HG02759 (cell line): ENCODE measurements at regions not wholly inside any gene's neighbourhood (a gene's known extent, or its start where the extent isn't known, plus 50 kb on each side); places are given as distances from the start of the nearest gene placed in this dataset.

Experiments
- ATAC-seq: cut with Tn5 transposase; IDR thresholded peaks from one replicate; pipeline ENCODE4 v1.9.1; 2021; ENCODE audit warnings: mild to moderate bottlenecking, moderate library complexity; ENCODE audit not compliant: unreplicated experiment

GRCh38 chr12:39240587-39240986, 202.3 kb downstream of the KIF21A start:
- ATAC-seq, result no peak

DNA sequence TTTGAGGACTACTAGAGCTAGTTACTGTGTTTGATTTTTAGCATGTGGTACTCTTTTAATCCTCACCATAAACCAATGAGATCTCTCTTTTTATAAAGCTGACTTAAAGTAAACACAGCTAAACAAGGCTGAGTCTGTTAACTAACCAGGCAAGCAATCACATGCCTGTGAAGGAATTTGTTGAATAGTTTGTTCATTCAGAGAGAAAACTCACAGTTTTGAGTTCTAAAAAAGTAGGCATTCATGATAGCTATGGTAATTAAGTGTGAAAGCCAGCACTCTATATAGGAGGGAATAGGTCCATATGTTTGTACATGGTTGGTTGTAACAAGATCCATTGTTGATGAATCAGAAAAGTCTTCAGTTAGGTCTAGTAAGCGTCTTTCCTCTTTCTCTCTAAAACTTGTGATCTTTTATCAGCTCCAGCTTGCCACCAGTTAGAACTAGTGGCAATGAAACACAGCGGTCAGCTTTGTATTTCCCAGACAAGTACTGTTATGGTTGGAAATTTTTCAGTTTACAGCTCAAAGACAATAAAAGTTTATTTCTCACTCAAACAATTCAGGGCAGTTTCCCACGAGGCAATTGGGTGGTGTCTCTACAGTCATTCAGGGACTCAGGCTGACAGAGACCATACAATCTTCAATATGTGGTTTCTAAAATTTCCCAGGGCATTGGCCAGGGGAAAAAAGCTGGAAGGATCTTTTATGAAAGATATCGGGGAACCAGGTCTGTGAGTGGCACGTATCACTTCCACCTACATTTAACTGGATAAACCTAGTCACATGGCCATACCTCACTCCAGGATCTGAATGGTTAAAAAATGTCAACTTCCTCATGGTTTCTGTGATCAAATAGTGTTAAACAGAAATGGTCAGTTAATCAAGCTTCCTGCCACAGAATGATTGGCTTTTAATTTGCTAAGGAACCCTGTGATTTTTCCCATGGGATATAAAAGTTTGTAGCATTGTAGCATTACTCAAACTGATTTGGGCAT, 203.1 kb downstream of the KIF21A start:
- no peak for ATAC-seq

GRCh38 chr12:39237004-39237403, 205.9 kb downstream of the KIF21A start:
- no peak for ATAC-seq

DNA sequence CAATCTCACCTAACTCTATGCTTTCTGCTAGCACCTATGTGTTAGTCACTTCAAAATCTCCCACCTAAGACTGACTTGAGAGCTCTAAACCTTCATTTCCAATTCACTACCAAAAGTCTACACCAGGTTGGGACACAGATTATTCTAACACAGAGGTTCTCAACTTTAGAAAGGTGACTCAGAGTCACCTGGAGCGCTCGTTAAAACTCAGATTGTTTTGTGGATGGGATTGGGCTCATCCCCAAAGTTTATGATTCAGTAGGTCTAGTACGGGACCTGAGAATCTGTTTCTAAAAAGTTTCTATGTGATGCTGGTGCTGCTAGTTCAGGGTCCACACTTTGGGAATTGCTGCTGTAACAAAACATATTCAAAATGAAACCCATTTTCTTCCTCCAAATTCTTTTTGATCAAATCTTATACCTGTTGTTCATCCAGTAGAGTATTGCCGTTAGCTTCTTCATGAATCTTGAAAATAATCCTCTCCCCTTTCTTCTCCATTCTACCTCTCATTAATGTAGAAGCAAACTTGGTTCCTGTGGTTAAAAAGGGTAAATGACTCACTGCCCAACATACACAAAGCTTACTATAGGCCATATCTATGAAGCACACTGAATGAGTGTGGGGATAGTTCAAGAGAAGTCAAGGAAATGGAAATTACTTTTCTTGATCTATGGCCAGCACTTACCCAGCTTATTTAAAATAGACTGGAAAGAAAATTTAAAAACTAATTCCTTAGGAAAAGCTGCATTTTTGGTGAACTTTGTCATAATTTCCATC, 206.7 kb downstream of the KIF21A start:
- no peak for ATAC-seq

GRCh38 chr12:39230086-39230485, 212.8 kb downstream of the KIF21A start:
- no peak for ATAC-seq

GRCh38 chr12:39227218-39227617, 215.7 kb downstream of the KIF21A start:
- ATAC-seq, result no peak

DNA sequence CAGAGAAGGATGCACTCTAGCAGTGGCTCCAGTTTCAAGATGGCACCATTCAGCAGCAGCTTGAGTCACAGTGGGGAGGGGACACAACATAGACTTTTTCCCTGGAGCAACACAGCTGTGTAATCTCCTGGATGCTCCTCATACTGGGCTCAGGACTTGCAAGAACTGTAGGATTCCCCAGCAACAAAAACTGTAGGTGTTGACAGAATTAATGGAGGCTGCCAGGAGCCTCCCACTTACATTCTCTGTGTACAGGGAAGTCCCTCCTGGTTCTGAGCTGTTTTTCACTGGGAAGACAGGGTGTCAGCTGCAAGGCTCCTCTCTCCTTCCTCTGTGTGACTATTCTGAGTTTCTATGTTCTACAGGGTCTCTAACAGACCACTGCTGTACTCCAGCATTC, 217.9 kb downstream of the KIF21A start:
- no peak for ATAC-seq

DNA sequence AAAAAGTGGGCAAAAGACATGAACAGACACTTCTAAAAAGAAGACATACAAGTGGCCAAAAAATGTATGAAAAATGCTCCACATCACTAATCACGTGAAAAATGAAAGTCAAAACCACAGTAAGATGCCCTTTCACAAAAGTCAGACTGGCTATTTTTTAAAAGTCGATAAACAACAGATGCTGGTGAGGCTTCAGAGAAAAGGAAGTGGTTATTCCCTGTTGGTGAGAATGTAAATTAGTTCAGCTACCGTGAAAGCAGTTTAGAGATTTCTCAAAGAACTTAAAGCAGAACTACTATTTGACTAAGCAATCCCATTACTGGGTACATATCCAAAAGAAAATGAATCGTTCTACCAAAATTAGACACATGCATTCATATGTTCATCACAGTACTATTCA, 237.0 kb downstream of the KIF21A start:
- ATAC-seq, result peak; percentile 45

DNA sequence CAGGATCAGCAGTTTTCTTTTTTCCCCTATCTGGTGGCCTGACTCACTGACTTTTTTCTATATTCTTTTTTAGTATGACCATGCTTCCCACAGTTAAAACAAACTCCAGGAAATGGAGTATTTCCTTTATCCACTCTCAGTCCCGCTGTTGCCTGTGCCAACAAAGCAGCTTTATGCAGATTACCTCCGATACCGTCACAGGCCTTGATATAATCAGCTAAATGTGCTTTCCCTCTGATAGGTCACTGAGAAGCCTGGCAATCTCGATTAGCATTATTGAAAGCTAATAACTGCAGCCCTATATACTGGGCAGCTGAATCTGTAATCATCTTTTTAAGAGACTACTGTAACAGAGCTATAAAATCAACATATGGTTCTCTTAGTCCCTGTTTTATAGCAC, 243.6 kb downstream of the KIF21A start:
- no peak for ATAC-seq

GRCh38 chr12:39188689-39189088, 254.2 kb downstream of the KIF21A start:
- ATAC-seq, result no peak

DNA sequence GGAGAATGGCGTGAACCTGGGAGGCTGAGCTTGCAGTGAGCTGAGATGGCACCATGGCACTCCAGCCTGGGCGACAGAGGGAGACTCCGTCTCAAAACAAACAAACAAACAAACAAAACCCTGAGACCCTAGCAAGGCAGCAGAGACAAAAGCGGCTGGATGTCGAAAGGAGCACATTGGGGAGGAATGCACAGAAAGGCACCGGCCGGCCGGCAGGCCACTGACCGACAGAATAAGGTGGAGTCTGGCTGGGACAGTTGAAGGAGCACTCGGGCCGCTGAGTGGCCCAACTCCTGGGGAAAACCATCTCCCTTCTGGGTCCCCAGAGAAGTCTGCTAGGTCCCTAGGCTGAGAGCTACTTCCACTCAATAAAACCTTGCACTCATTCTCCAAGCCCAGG, 256.2 kb downstream of the KIF21A start:
- no peak for ATAC-seq

- ATAC-seq, result no peak
Measured at GRCh38 chr12:39178837-39179236, 264.1 kb downstream of the KIF21A start.

DNA sequence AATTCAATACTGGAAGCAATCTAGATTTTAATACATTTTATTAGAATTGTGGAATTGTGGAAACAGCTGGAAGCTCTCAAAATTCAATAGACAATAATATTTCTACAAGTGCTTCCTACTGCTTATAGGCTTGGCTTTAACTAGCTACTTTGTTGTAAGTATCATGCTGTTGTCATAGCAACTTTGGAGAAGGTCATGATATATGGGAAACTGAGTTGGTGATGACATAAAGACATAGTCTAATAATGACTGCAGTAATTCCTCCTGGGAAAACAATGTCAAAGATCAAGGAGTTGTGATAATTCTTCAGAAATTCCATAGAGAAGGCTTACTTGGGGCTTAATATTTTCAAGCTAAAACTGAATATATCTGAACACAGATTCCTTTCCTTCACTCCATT, 266.6 kb downstream of the KIF21A start:
- ATAC-seq, result no peak

DNA sequence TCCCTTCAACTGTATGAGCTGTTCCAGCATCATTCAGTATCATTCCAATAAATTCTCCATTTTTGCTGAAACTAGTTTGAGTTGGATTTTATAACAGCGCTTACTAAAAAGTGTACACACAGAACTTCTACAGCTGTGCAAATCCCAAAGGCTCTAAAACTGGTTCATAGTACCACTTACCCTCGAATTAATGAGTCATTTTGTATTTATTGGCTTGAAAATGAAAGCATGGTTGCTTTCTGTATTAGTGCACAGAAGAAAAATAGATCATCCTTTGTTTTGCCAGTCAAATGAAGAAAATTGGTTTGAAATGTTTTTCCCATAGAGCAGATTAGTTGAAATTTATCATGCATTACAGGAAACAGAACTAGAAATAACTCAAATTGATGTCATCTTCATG, 268.3 kb upstream of the CPNE8 start:
- ATAC-seq, result peak; percentile 72

GRCh38 chr12:39165338-39165737, 259.9 kb upstream of the CPNE8 start:
- no peak for ATAC-seq

DNA sequence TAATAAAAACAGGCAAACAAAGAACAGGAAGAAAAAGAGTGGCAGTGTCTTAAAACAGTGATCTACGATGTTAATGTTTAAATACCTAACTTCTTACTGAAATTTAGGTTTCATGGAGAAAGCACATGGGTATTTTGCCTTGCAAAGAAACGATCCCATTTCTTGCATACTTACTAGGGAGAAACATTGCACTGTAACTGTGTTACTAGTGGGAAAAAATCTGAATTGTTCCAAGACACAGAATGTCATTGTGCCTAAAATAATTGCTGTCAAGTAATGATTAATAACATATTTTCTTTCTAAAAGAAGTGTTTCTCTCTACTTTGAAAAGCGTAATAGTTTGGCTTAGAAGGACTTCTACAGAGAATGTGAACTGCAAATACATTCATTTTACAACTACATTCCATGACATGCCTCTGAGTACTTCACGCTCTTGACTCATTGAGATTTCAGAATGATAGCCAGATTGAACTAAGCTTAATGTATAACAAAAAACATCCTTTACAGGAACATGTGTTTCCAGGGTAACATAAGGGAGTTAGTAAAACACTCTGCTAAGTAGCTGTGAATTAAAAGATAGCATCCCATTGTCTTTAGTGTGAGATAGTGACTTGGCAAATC, 256.2 kb upstream of the CPNE8 start:
- no peak for ATAC-seq

DNA sequence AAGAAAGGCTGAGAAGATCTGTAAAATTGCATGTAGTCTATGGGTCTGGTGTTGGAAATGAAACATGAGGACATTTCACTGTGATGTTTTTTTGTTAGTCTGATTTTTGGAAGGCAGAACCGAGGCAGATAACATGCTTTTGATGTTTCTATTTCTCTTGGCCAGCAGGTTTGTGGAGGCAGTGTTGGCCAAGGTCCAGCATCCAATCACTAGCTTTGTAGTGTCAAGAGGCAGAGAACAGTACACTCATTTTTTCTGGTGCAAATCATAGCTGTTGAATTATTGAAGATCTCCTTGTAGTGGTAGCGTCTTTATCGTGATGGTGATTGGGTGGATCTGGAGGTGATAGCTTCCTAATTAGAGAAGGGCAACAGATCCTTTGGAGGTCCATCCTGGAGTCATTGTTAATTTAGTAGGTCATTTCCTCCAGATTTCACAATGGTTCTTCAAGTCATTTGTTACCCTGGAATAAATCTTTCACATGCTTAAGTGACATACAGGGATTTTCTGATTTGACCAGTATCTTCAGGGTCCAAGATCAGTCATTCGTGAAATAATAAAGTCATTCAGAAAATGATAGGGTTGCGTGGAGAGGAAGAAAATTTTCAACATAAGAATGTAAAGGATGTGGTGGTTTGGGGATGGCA, 252.4 kb upstream of the CPNE8 start:
- no peak for ATAC-seq

- peak; percentile 96 for ATAC-seq
Measured at GRCh38 chr12:39145175-39145999, 240.0 kb upstream of the CPNE8 start.

- ATAC-seq, result no peak
Measured at GRCh38 chr12:39144613-39145061, 239.2 kb upstream of the CPNE8 start.

- no peak for ATAC-seq
Measured at GRCh38 chr12:39138268-39138667, 232.9 kb upstream of the CPNE8 start.
